Epidermal melanocyte (primary cell): ENCODE measurements at regions not wholly inside any gene's neighbourhood (a gene's known extent, or its start where the extent isn't known, plus 50 kb on each side); places are given as distances from the start of the nearest gene placed in this dataset.
A peak's percentile ranks its signal among the peaks of the same experiment; 100 is the strongest.

Experiments
- DNase-seq: peaks from one replicate; pipeline ENCODE4 v3.0.0; 2011; ENCODE audit warnings: low spot score; ENCODE audit not compliant: insufficient read length

DNA sequence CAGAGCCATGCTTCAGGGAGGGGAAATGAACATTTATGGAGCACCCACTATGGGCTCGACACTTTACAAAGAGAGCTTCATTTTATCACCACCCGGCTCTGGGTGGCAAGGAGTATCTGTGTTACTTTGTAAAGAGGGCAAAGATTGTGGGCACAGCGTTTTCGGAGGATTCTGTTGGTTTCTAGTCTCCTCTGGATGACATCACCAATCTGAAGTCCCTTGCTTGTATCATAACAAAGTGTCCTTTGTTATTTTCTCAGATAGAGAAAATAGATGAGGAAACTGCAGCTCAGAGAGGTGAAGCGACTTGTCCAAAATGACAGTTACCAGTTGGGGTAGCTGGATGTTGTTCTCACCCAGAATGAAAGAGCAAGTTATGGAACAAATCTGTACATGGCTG lies 162.8 kb downstream of the GLI2 start:
- DNase-seq: no peak

DNA sequence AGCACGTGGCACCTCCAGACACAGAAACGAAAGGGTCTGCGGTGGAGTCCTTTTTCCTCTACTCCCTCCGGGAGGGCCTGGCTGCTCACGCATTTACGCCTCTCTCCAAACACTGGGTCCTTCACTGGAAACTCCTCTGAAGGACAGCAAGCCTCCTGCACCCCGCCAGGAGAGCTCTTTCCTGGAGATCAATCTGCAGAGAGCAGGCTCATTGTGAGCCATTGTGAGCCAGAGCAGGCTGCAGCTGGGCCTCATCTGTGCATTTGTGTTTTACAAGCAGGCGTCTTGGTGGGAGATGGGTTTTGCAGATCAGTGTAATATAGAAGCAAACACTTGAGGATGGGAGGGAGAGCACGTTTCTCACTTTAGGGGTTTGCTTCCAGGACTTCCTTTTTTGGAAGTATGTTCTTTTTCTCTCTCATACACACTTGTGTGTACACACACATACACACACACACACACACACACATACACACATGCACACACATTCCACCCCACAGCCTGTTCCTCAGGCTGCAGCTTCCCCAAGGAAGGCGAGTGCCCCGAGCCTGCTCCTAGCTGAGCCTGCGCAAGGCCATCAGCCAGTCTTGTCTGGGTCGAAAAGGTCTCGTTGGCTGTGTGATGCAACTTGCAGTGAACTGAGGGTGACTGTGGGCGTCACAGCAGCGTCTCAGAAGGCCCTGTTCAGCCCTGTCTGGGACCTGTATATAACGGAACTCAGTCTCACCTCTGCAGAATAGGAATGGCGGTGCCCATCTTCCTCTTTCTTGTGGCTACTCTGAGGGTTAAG lies 163.5 kb downstream of the GLI2 start:
- no peak for DNase-seq

GRCh38 chr2:120899771-120900170 lies 164.1 kb downstream of the GLI2 start:
- DNase-seq: no peak

GRCh38 chr2:120901201-120901600 lies 165.5 kb downstream of the GLI2 start:
- peak; percentile 54 for DNase-seq

DNA sequence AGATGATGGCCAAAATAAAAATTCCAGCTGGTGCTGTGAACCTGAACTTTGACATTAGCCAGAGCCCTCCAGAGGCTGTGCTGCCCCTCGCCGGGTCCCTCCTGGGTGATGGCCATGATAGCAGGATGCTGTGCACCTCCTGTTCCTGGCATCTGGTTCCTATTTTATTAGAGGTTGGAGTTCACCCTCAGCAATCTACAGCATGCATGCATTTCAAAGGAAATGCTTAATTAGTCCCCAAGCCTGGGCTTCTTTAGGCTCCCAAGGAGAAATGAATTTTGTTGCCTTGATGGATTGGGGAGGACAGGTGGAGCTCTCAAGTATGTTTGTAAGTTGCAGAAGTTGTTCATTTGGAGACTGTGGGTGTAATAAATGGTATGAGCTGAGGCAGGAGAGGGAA lies 166.9 kb downstream of the GLI2 start:
- DNase-seq: no peak

DNA sequence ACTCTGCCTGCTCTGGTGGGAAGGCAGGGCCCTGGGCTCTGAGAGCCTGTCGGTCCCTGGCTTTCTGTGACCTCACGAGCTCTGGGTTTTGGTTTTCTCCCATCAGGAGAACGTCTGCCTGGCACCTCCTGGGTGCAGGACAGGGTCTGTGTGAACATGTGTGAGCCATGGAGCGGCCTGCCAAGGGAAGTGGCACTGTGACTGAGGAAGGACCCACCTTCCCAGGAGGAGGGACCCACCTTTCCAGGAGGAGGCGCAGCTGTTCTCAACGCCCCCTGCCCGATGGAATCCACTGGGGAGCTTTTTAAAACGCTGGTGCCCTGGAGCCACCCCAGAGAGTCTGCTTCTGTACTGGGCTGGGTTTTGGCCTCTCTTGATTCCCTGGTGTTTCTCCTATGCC lies 168.7 kb downstream of the GLI2 start:
- no peak for DNase-seq

- DNase-seq: no peak
Measured at GRCh38 chr2:120904830-120905234, 169.2 kb downstream of the GLI2 start.

GRCh38 chr2:120905298-120905697 lies 169.6 kb downstream of the GLI2 start:
- DNase-seq: no peak

- no peak for DNase-seq
Measured at GRCh38 chr2:120905824-120906571, 170.3 kb downstream of the GLI2 start.

- no peak for DNase-seq
Measured at GRCh38 chr2:120906914-120907313, 171.2 kb downstream of the GLI2 start.

GRCh38 chr2:120907822-120908221 lies 172.2 kb downstream of the GLI2 start:
- DNase-seq: no peak

DNA sequence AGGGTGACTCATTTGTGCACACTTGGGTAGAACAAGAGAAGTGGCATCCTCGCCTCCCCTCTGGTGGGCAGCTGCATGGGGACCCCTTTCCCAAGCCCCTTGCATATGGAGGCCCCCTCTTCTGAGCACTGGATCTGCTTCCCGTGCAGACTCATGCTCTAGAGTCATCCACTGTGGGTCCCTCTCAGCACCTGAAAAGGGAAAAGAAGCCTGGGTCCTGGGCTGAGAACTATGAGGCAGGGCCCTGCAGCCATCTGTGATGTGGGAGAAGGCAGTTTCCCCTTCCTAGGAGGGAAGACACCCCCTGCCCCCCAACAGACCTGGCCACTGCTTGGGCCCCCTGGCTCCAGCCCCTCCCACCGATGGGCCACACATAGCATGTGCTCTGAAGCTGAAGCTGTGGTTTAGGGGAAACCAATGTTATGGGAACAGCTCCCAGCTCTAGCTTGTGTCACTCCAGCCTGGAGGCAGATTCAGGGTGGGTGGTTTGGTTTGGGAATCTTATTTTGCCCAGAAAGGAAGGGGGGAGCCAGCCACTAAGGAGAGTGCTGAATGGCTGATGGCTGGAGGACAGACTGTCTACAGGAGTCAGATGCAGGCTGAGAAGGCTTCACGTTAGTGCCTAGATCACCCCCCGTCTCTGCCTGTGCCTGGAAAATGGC lies 172.8 kb downstream of the GLI2 start:
- no peak for DNase-seq

DNA sequence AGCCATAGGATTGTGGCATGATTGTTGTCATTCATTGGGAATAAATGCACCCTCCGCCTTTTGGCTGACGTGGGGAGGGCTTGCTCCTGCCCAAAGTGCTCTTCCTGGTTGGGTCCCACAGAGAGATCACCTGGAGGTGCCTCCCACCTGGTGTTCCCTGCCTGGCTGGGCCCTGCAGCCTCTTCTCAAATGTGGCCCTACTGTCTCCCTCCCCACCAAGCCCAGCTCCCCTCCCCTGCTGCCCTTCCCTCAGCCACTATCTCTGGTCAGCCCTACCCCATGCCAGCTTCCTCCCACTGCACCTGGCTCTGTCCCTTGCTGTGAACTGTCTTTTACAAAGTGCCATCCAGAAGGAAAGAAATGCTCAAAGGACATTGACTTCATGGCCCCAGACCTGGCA lies 173.4 kb downstream of the GLI2 start:
- no peak for DNase-seq

GRCh38 chr2:120910164-120910563 lies 174.5 kb downstream of the GLI2 start:
- DNase-seq: no peak

- no peak for DNase-seq
Measured at GRCh38 chr2:120910956-120911951, 175.6 kb downstream of the GLI2 start.

DNA sequence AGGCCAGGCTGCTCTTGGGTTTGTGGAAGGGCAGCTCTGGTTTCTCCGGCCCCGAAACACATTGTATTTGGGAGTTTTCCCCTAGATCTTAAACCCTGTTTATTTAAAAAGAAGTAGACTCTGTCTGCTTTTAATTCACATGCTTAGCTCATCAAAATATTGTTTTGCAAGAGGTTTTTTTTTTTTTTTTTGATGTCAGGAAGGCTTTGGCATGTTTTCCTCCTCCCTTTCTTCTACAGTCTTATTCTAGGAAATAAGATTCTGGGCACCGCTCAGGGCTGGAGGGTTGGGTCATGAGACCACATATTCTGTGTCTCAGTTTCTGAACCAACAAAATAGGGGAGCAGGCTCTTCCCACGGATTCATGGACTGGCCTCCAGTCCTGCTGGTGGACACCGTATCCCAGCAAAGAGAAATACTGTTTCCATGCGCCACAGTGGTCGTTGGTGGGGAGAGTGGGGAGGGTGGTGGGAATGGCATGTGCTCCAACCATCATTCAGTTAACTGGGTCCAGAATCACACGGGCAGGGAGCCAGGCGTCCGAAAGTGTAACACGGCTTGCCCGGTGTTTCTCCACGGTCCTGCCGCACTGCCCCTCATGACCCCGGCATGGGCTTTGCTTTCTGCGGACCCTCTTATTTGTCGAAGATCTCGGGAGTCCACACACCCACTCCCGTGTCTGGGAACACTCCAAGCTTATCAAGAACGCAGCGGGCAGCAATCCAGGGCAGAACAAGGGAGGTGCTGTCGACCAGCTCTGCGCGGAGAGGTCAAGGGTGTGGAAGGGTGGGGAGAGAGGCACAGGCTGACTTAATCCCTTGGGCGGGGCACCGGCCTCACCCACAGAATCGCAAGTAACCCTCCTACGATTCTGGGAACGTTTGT lies 176.7 kb downstream of the GLI2 start:
- no peak for DNase-seq

DNA sequence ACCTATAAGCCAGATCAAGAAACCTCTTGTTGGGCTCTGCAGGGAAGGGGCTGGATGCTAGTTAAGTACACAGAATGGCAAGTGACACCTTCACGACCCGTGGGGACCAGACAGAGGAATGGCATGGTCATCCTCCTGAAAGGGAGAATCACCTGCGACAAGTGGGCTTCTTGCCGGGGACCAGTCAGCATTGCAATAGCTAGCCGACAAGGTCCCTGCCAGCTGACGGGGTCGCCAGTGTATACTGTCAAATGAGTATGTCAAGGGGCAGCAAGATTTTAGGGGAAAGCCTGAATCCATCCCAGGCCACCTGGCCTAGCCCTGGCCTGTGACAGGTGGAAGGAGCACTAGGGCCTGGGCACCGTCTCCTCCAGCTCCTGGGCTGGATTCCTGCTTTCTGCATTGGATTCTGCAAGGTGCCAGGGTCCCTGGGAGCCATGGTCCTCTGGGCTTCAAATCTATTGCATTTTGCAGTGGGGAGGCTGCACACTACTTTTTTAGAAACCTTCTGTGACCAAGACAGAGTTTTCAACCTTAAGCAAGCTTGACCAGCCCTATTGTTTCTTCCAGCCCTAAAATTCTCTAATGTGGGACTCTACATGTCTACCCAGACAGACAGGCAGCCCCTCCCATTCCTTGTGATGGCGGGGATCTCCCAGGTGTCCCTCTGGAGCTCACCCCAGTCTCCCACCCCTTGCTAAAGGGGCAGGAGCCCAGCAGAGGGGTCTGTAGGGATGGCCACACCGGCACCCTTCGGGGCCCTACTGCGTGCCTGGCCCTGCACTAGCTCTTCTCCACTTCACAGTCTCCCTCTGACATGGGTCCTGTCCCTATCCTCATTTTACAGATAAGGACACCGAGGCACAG lies 178.5 kb downstream of the GLI2 start:
- DNase-seq: no peak

DNA sequence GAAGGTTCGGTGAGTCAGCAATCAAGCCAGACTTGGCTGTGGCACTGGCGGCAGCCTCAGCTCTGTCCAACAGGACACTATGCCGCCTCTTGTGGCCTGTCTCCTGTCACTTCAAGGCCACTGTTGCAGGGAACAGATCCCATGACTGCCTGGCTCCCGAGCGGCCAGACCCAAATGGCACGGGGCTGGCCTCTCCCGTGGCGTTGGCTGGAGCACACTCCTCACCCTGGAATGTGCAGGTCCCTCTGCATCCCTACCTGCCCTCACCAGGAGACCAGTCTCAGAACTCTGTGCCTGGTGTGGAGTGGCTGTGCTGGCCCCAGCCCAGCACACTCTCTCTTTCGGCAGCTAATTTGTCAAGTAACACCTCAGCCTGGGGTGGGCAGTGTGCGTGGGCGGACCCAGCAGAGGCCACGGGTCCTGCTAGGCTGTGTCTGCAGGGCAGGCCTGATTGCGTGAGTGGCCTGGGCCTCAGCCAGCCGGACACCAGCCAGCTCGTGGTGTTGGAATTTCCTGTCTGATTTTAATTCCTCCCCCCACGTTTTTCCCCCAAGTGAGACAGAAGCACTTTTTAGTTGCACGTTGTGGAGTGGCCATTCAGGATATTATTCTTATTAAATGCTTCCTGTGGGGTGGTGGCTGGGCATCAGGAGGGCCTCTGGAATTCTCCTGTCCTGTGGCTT lies 179.3 kb downstream of the GLI2 start:
- peak; percentile 70 for DNase-seq

GRCh38 chr2:120915670-120916069 lies 180.0 kb downstream of the GLI2 start:
- no peak for DNase-seq
